B cell (primary cell): ENCODE measurements at regions not wholly inside any gene's neighbourhood (a gene's known extent, or its start where the extent isn't known, plus 50 kb on each side); places are given as distances from the start of the nearest gene placed in this dataset.

Experiments used
- EZH2 ChIP-seq: IDR thresholded peaks from 2 replicates; pipeline ENCODE4 v1.6.1; 2012; ENCODE audit warnings: borderline replicate concordance, low read depth, mild to moderate bottlenecking, moderate library complexity, low read length; ENCODE audit not compliant: insufficient read depth, poor library complexity, severe bottlenecking
- TF ChIP-seq, protein P1 (sequence below): fragments of 200-600 bp; IDR thresholded peaks from one replicate; pipeline ENCODE4 v1.8.0; 2022; ENCODE audit warnings: antibody characterized with exemption, mild to moderate bottlenecking

DNA sequence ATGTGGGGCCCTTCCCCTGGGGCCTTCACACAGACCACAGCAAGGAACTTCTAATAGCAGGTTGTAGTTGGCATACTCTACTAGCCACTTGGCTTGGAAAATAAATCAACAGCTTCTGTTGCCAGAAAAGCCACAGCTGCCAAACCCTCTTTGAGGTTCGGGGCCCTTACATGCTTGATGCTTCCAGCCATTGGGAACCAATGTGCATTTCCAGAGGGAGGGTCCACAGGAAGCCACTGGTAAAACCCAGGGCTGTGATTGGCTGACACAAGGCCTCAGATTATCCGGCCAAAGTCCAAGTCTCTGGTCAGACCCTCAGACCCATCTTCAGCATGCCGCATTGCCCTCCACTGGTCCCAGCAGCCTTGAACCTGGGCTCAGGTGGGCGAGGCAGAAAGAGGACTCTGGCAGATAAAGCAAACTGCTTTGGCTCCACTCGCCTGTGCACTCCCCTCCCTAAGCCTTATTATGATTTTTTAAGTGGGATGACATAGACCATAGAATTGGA lies 214.4 kb downstream of the BCL11B start:
- no peak for TF ChIP-seq EZH2
- TF ChIP-seq, protein P1, sequence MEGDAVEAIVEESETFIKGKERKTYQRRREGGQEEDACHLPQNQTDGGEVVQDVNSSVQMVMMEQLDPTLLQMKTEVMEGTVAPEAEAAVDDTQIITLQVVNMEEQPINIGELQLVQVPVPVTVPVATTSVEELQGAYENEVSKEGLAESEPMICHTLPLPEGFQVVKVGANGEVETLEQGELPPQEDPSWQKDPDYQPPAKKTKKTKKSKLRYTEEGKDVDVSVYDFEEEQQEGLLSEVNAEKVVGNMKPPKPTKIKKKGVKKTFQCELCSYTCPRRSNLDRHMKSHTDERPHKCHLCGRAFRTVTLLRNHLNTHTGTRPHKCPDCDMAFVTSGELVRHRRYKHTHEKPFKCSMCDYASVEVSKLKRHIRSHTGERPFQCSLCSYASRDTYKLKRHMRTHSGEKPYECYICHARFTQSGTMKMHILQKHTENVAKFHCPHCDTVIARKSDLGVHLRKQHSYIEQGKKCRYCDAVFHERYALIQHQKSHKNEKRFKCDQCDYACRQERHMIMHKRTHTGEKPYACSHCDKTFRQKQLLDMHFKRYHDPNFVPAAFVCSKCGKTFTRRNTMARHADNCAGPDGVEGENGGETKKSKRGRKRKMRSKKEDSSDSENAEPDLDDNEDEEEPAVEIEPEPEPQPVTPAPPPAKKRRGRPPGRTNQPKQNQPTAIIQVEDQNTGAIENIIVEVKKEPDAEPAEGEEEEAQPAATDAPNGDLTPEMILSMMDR: no peak
